H9 (cell line): ENCODE measurements at regions not wholly inside any gene's neighbourhood (a gene's known extent, or its start where the extent isn't known, plus 50 kb on each side); places are given as distances from the start of the nearest gene placed in this dataset.

ENCODE experiments used
- DNase-seq: peaks from one replicate; pipeline ENCODE4 v3.0.0-alpha.2; 2017
- H2AFZ ChIP-seq: one replicate; pipeline ENCODE4 v1.6.1; 2013; ENCODE audit warnings: mild to moderate bottlenecking, low read length, control low read depth, moderate library complexity
- H2AK5ac ChIP-seq: 2 replicates; pipeline ENCODE4 v1.6.1; 2013; ENCODE audit warnings: low read length, control low read depth, mixed read lengths; ENCODE audit not compliant: insufficient read length
- H2BK120ac ChIP-seq: one replicate; pipeline ENCODE4 v1.6.1; 2013; ENCODE audit warnings: low read depth, mild to moderate bottlenecking, low read length, control low read depth, inconsistent platforms; ENCODE audit not compliant: poor library complexity, severe bottlenecking
- H2BK12ac ChIP-seq: 2 replicates; pipeline ENCODE4 v1.6.1; 2013; ENCODE audit warnings: low read length, control low read depth, mixed read lengths, low read depth; ENCODE audit not compliant: insufficient read length
- H2BK15ac ChIP-seq: 2 replicates; pipeline ENCODE4 v1.6.1; 2013; ENCODE audit warnings: low read depth, low read length, control low read depth
- H2BK20ac ChIP-seq: one replicate; pipeline ENCODE4 v1.6.1; 2013; ENCODE audit warnings: low read depth, mild to moderate bottlenecking, low read length, control low read depth, inconsistent platforms; ENCODE audit not compliant: poor library complexity, severe bottlenecking
- H2BK5ac ChIP-seq: 2 replicates; pipeline ENCODE4 v1.6.1; 2013; ENCODE audit warnings: low read length, control low read depth, mixed read lengths; ENCODE audit not compliant: insufficient read length
- H3K14ac ChIP-seq: 2 replicates; pipeline ENCODE4 v1.6.1; 2013; ENCODE audit warnings: low read length, control low read depth; ENCODE audit not compliant: insufficient read depth
- H3K18ac ChIP-seq: 2 replicates; pipeline ENCODE4 v1.6.1; 2013; ENCODE audit warnings: low read depth, mild to moderate bottlenecking, mixed read lengths, low read length, control low read depth; ENCODE audit not compliant: insufficient read length
- H3K23ac ChIP-seq: 2 replicates; pipeline ENCODE4 v1.6.1; 2013; ENCODE audit warnings: low read length, control low read depth, mixed read lengths, low read depth; ENCODE audit not compliant: insufficient read length
- H3K23me2 ChIP-seq: 2 replicates; pipeline ENCODE4 v1.6.1; 2013; ENCODE audit warnings: low read depth, mild to moderate bottlenecking, mixed read lengths, low read length, control low read depth; ENCODE audit not compliant: insufficient read length, poor library complexity, severe bottlenecking
- H3K27ac ChIP-seq: 2 replicates; pipeline ENCODE4 v1.5.1; 2013; ENCODE audit warnings: low read length, control low read depth, mixed read lengths, low read depth; ENCODE audit not compliant: insufficient read length
- H3K27me3 ChIP-seq: 2 replicates; pipeline ENCODE4 v1.6.1; 2013; ENCODE audit warnings: low read length, control low read depth, inconsistent platforms; ENCODE audit not compliant: insufficient read depth
- H3K4ac ChIP-seq: 2 replicates; pipeline ENCODE4 v1.6.1; 2013; ENCODE audit warnings: low read depth, mild to moderate bottlenecking, control low read depth, inconsistent platforms, low read length, moderate library complexity
- H3K4me1 ChIP-seq: 2 replicates; pipeline ENCODE4 v1.6.1; 2013; ENCODE audit warnings: low read length, control low read depth, inconsistent platforms; ENCODE audit not compliant: insufficient read depth
- H3K4me2 ChIP-seq: 2 replicates; pipeline ENCODE4 v1.6.1; 2013; ENCODE audit warnings: low read length, control low read depth, mixed read lengths; ENCODE audit not compliant: insufficient read length, insufficient read depth
- H3K56ac ChIP-seq: 2 replicates; pipeline ENCODE4 v1.6.1; 2013; ENCODE audit warnings: low read depth, mild to moderate bottlenecking, mixed read lengths, low read length, control low read depth; ENCODE audit not compliant: insufficient read length
- H3K79me1 ChIP-seq: 2 replicates; pipeline ENCODE4 v1.6.1; 2013; ENCODE audit warnings: low read depth, mild to moderate bottlenecking, moderate library complexity, low read length, control low read depth, inconsistent platforms; ENCODE audit not compliant: insufficient read depth, poor library complexity, severe bottlenecking
- H3K79me2 ChIP-seq: 2 replicates; pipeline ENCODE4 v1.6.1; 2013; ENCODE audit warnings: low read length, control low read depth, inconsistent platforms; ENCODE audit not compliant: insufficient read depth
- H3K9ac ChIP-seq: 2 replicates; pipeline ENCODE4 v1.6.1; 2013; ENCODE audit warnings: low read length, control low read depth, mixed read lengths; ENCODE audit not compliant: insufficient read length; ENCODE audit errors: extremely low read depth
- H3K9me3 ChIP-seq: one replicate; pipeline ENCODE4 v1.6.1; 2013; ENCODE audit warnings: low read depth, low read length, inconsistent platforms; ENCODE audit not compliant: control insufficient read depth
- H3T11ph ChIP-seq: one replicate; pipeline ENCODE4 v1.6.1; 2013; ENCODE audit warnings: mild to moderate bottlenecking, low read length, control low read depth, inconsistent platforms
- H4K20me1 ChIP-seq: one replicate; pipeline ENCODE4 v1.6.1; 2013; ENCODE audit not compliant: control insufficient read depth, insufficient read length, insufficient read depth
- H4K5ac ChIP-seq: 2 replicates; pipeline ENCODE4 v1.6.1; 2013; ENCODE audit warnings: low read depth, mild to moderate bottlenecking, mixed read lengths, low read length, control low read depth; ENCODE audit not compliant: insufficient read length
- H4K8ac ChIP-seq: replicated peaks from 2 replicates; pipeline ENCODE4 v1.6.1; 2013; ENCODE audit warnings: low read length, control low read depth, mixed read lengths, low read depth; ENCODE audit not compliant: insufficient read length
- H4K91ac ChIP-seq: 2 replicates; pipeline ENCODE4 v1.6.1; 2013; ENCODE audit warnings: low read depth, mild to moderate bottlenecking, moderate library complexity, mixed read lengths, low read length, control low read depth; ENCODE audit not compliant: insufficient read length
- H3K27ac Mint-ChIP-seq, 3 experiments: 2 replicates in 2 of 3; 3 replicates in 1 of 3; pipeline ENCODE4 v1.8.0; 2020 to 2021; ENCODE audit warnings: mixed read lengths in 3 of 3, mild to moderate bottlenecking in 1 of 3, moderate library complexity in 1 of 3
- H3K27me3 Mint-ChIP-seq: 2 replicates; pipeline ENCODE4 v1.8.0; 2021; ENCODE audit warnings: low read depth, mild to moderate bottlenecking, moderate library complexity, mixed read lengths
- H3K36me3 Mint-ChIP-seq, 3 experiments: 2 replicates in 2 of 3; 3 replicates in 1 of 3; pipeline ENCODE4 v1.8.0; 2020 to 2021; ENCODE audit warnings: low read depth in 3 of 3, mixed read lengths in 3 of 3; ENCODE audit not compliant: insufficient read depth in 1 of 3
- H3K4me1 Mint-ChIP-seq, 2 experiments: 2 replicates each; pipeline ENCODE4 v1.8.0; 2020; ENCODE audit warnings: mixed read lengths in 2 of 2
- H3K4me3 Mint-ChIP-seq, 2 experiments: 2 replicates in 1 of 2; 3 replicates in 1 of 2; pipeline ENCODE4 v1.8.0; 2020 to 2021; ENCODE audit warnings: mild to moderate bottlenecking in 2 of 2, mixed read lengths in 2 of 2, moderate library complexity in 1 of 2
- H3K9me3 Mint-ChIP-seq, 2 experiments: 2 replicates in 1 of 2; 3 replicates in 1 of 2; pipeline ENCODE4 v1.8.0; 2020; ENCODE audit warnings: mild to moderate bottlenecking in 2 of 2, mixed read lengths in 2 of 2, moderate library complexity in 1 of 2
- CTCF ChIP-seq: fragments of 200-600 bp; sonication (generic); conservative IDR thresholded peaks from 3 replicates; pipeline ENCODE4 v1.8.0; 2021; ENCODE audit warnings: antibody characterized with exemption, mild to moderate bottlenecking
- WGBS: extraction: QIAGEN DNeasy Blood & Tissue Kit; methylation state at CpG from one replicate; pipeline ENCODE4 v1.1.7; 2013; ENCODE audit warnings: missing lambda C conversion rate, low lambda C conversion rate, mixed read lengths; ENCODE audit not compliant: insufficient read length; ENCODE audit errors: extremely low coverage; 5-methylcytosine and 5-hydroxymethylcytosine counted together

GRCh38 chr4:8763966-8764901 lies 107.4 kb downstream of the HMX1 start:
- Histone ChIP-seq H3K56ac (no peak overlapping the region), H4K20me1 (no peaks in the 10 kb centered on the region), H3K23ac (no peak overlapping the region), H3K79me2 (no peaks in the 10 kb centered on the region), H2BK120ac (no peak overlapping the region), H4K91ac (no peak overlapping the region), H3K79me1 (no peaks in the 10 kb centered on the region), H4K8ac (no peak overlapping the region), H3K4ac (no peak overlapping the region), H2BK5ac (no peak overlapping the region), H3K27me3 (peaks cover 2% of the 10 kb centered on the region; the same call in 1 of the 2 replicates), H4K5ac (no peak overlapping the region), H3K14ac (no peak overlapping the region; the same call in 1 of the 2 replicates), H3K27ac (no peak overlapping the region), H3K4me2 (no peak overlapping the region), H2BK15ac (no peak overlapping the region), H3K4me1 (no peaks in the 10 kb centered on the region), H3K9ac (no peak overlapping the region), H2BK20ac (no peak overlapping the region), H3K23me2 (no peaks in the 10 kb centered on the region), H2AK5ac (no peak overlapping the region), H2AFZ (no peak overlapping the region), H3K9me3 (no peaks in the 10 kb centered on the region), H3T11ph (no peak overlapping the region), H2BK12ac (no peak overlapping the region), H3K18ac (no peak overlapping the region)
- no peak for DNase-seq
- H3K4me1 Mint-ChIP-seq, result peaks cover 7 to 10% of the 10 kb centered on the region in 2 experiments; a peak in 3 of 4 replicates
- H3K27ac Mint-ChIP-seq, result no peak overlapping the region; a peak in 1 of 7 replicates
- no peak overlapping the region; a peak in 1 of 5 replicates for H3K4me3 Mint-ChIP-seq
- H3K27me3 Mint-ChIP-seq, result peaks cover 2% of the 10 kb centered on the region
- peaks cover 0 to 3% of the 10 kb centered on the region in 2 experiments; a peak in 1 of 5 replicates for H3K9me3 Mint-ChIP-seq
- no peak for TF ChIP-seq CTCF
- WGBS, result no CpG with 5 or more reads among the region's 35 CpGs
- H3K36me3 Mint-ChIP-seq, result no peaks in the 10 kb centered on the region
